Mesothelial cell of epicardium (in vitro differentiated cells): ENCODE measurements at regions not wholly inside any gene's neighbourhood (a gene's known extent, or its start where the extent isn't known, plus 50 kb on each side); places are given as distances from the start of the nearest gene placed in this dataset.

Source experiments
- DNase-seq, 2 experiments: peaks; one replicate each; pipeline ENCODE4 v3.0.0; 2021; ENCODE audit warnings: low spot score in 2 of 2; ENCODE audit not compliant: unreplicated experiment in 2 of 2
- H3K27ac Mint-ChIP-seq: 2 replicates; pipeline ENCODE4 v1.8.0; 2021; ENCODE audit warnings: mixed read lengths
- H3K27me3 Mint-ChIP-seq: 2 replicates; pipeline ENCODE4 v1.8.0; 2021; ENCODE audit warnings: low read depth, mixed read lengths
- H3K36me3 Mint-ChIP-seq: 2 replicates; pipeline ENCODE4 v1.8.0; 2021; ENCODE audit warnings: mixed read lengths
- H3K4me1 Mint-ChIP-seq: 2 replicates; pipeline ENCODE4 v1.8.0; 2021; ENCODE audit warnings: mixed read lengths
- H3K4me3 Mint-ChIP-seq: 2 replicates; pipeline ENCODE4 v1.8.0; 2021; ENCODE audit warnings: mild to moderate bottlenecking, moderate library complexity, mixed read lengths
- H3K9me3 Mint-ChIP-seq: 2 replicates; pipeline ENCODE4 v1.8.0; 2021; ENCODE audit warnings: mixed read lengths
- CTCF ChIP-seq: fragments of 200-600 bp; sonication (generic); IDR thresholded peaks from one replicate; pipeline ENCODE4 v1.5.0; 2021; ENCODE audit warnings: antibody characterized with exemption; ENCODE audit not compliant: unreplicated experiment

DNA sequence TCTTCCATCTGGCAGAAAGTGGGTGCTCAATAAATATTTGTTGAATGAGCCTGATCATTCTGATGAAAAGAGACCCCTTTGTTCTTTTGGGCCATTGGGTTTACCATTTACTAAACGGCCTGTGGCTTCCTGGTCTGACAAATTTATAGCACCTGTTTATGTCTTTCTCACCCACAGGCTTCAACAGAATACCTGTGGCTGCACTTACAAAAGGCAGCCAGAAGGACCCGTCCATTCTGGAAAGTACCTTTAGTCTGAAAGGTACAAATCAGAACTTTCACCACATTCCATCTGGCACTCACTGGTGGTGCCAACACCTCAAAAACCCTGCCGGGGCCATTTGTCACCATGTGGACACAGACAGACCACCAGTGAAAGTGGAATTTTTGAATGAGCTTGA, 167.5 kb downstream of the ETAA1 start:
- H3K9me3 Mint-ChIP-seq: peaks cover 11% of the 10 kb centered on the region
- H3K27me3 Mint-ChIP-seq: no peaks in the 10 kb centered on the region
- no peak for DNase-seq
- H3K4me3 Mint-ChIP-seq: no peak overlapping the region
- no peaks in the 10 kb centered on the region for H3K36me3 Mint-ChIP-seq
- peaks cover 57% of the 10 kb centered on the region for H3K4me1 Mint-ChIP-seq
- TF ChIP-seq CTCF: no peak
- no peak overlapping the region for H3K27ac Mint-ChIP-seq

DNA sequence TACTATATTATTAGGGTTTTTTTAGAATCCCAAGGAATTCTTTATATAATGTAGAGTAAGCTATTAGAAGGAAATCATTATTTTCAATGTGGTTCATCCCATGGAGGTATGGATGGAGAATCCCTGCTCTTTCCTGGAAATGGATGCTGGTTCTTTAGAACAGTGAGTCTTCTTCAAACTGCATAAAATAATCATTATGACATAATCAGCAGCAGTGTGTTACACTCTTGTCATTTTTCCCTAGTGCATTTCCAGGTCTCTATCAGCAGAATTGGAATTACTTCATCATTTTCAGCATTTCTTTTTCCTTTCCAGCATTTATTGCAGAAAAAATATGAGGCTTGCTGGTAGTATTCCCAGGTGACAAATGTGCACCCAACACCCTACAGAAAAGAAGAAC, 168.1 kb downstream of the ETAA1 start:
- Mint-ChIP-seq H3K4me1 (peaks cover 54% of the 10 kb centered on the region), H3K27ac (no peak overlapping the region), H3K9me3 (peaks cover 11% of the 10 kb centered on the region), H3K36me3 (no peaks in the 10 kb centered on the region), H3K4me3 (no peak overlapping the region), H3K27me3 (no peaks in the 10 kb centered on the region)
- no peak for DNase-seq
- TF ChIP-seq CTCF: no peak

GRCh38 chr2:67565761-67566160, 168.6 kb downstream of the ETAA1 start:
- no peak for TF ChIP-seq CTCF
- Mint-ChIP-seq H3K4me3 (no peak overlapping the region), H3K9me3 (peaks cover 7% of the 10 kb centered on the region), H3K36me3 (no peaks in the 10 kb centered on the region), H3K4me1 (peaks cover 49% of the 10 kb centered on the region), H3K27me3 (no peaks in the 10 kb centered on the region), H3K27ac (no peak overlapping the region)
- no peak for DNase-seq

GRCh38 chr2:67566285-67566684, 169.2 kb downstream of the ETAA1 start:
- Mint-ChIP-seq H3K27me3 (no peaks in the 10 kb centered on the region), H3K27ac (no peak overlapping the region), H3K4me1 (peaks cover 45% of the 10 kb centered on the region), H3K4me3 (no peak overlapping the region), H3K36me3 (no peaks in the 10 kb centered on the region), H3K9me3 (peaks cover 12% of the 10 kb centered on the region)
- no peak for DNase-seq
- TF ChIP-seq CTCF: no peak

DNA sequence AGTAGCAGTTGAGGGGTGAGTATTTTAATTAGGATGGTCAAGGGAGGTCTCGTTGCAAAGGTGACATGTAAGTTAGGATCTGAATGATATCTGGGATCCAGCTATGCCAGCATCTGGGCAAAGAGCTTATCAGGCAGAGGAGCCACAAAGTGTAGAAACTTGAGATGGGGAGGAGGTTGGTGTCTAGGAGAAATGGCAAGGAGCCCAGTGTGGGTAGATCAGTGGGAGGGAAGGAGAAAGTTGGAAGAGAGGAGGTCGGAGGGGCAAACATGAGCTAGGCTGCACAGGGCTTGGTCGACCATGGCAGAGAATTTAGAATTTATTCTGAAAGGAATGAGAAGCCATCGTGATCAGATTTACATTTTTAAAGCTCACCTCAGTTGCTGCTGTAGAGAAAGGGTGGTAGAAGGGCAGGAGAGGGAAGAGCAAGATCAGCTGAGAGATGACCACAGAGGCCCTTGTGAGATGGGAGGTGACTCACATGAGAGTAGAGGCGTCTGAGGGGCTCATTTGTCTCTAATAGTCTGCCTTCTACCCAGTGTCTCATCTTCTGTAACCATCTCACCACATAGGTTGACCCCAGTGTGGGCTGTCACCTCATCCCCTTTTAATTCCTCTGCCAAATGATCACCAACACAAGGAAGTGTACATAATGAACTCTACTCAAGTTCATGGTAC, 170.0 kb downstream of the ETAA1 start:
- Mint-ChIP-seq H3K27me3 (no peaks in the 10 kb centered on the region), H3K4me1 (peaks cover 37% of the 10 kb centered on the region), H3K27ac (no peak overlapping the region), H3K36me3 (no peaks in the 10 kb centered on the region), H3K4me3 (no peak overlapping the region), H3K9me3 (peaks cover 12% of the 10 kb centered on the region)
- TF ChIP-seq CTCF: no peak
- DNase-seq: no peak

GRCh38 chr2:67567886-67568285, 170.8 kb downstream of the ETAA1 start:
- H3K4me1 Mint-ChIP-seq: peaks cover 34% of the 10 kb centered on the region
- no peak for DNase-seq
- no peak overlapping the region for H3K4me3 Mint-ChIP-seq
- no peaks in the 10 kb centered on the region for H3K27me3 Mint-ChIP-seq
- H3K27ac Mint-ChIP-seq: no peak overlapping the region
- H3K9me3 Mint-ChIP-seq: peaks cover 12% of the 10 kb centered on the region
- no peaks in the 10 kb centered on the region for H3K36me3 Mint-ChIP-seq
- no peak for TF ChIP-seq CTCF
